GM18502 (cell line): ENCODE measurements at regions not wholly inside any gene's neighbourhood (a gene's known extent, or its start where the extent isn't known, plus 50 kb on each side); places are given as distances from the start of the nearest gene placed in this dataset.
"Not testable (repeated sequence)": the region's sequence is repeated elsewhere in the genome, so short reads cannot be mapped to it uniquely, and the experiment has no call there.

Experiments
- ATAC-seq: cut with Tn5 transposase; IDR thresholded peaks from one replicate; pipeline ENCODE4 v1.9.1; 2021; ENCODE audit warnings: mild to moderate bottlenecking; ENCODE audit not compliant: unreplicated experiment, poor library complexity

DNA sequence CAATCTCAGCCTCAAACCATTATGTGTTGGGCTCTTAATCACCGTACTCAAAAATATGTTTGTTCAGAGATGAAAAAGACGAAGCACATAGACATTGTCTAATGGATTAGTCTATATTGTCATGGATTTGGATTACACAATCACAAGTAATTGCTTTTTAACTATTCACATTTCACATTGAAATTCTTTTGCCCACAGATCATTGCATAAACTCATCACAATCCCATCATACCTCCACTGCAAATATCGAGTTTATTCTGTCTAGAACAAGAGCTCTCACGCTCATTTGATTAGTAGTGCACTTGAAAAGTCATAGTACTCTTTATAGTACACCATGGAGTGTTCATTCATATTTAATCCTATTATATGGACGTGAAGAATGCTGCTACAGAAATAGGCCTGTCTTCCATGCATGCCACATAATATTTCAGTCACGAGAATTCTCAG is 97.9 kb upstream of the SOX11 start:
- ATAC-seq = no peak

DNA sequence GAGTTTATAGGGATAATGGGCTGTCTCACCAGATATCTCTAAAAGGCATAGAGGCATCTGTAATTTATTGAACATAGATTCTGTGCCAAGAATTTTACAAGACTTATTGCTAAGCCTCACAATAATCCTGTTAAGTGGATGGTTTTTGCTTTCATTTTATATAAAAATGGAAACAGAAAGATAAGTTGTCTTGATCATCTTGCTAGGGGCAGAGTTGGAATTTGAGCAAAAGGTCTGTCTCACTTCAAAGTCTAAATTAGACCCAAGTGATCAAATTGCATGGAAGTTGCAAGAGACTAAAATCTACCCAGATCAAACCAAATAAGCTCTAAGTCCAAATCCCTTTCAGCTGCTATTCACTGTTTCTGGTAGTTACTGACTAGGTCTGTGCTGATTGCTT is 95.3 kb upstream of the SOX11 start:
- ATAC-seq = no peak

DNA sequence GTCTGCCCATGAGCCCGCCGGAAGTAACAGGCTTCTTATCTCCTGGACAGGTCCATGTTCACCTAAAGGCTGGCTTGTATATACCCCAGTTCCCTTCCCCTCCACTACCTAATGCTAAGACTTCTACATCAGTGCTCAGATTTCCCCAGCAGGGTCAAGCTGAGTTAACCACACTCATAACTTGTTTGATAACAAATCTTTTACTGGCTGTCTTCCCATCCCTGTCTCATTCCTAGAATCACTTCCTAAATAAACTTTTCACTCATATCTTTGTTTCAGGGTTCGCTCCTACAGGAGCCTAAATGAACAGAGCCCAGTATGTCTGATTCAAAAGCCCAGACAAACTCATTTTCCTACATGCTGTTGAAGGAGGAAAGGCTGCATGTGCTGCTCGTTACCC is 94.0 kb upstream of the SOX11 start:
- ATAC-seq = no peak

DNA sequence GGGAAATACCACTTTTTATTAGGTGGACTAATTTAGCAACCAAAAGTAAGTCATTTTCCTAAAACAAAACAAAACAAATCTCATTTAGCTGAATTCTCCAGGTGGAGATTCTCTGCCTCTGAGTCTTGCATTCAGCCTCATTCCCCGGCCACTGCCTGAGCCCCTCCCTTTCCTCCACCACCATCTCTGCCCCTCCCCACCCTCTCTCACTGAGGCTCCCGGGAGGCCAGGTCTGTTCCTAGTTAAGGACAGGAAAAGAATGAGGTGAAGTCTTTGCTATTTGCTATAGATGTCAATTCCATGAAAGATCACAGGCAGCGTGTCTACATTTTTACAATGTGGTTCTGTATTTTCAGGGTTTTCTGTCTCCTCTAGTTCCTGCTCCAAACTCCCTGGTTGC is 83.0 kb upstream of the SOX11 start:
- ATAC-seq = no peak

DNA sequence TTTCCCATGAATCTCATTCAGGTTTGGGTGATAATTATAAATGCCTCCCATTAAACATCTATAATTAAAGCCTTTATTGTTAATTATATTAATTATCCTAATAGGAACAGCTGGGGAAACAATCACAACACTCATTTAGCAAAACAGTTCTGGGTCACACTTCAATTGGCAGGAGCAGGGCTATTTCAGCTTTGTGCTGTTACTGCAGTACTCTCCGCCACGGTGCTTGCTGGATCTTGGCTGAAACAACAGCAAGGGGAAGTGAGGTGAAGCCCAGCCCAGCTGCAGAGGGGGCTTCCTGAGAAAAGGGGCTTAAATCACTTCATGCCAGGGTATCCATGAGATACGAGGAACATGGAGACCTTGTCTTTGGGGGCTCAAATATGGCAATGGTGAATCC is 79.5 kb upstream of the SOX11 start:
- ATAC-seq = no peak

DNA sequence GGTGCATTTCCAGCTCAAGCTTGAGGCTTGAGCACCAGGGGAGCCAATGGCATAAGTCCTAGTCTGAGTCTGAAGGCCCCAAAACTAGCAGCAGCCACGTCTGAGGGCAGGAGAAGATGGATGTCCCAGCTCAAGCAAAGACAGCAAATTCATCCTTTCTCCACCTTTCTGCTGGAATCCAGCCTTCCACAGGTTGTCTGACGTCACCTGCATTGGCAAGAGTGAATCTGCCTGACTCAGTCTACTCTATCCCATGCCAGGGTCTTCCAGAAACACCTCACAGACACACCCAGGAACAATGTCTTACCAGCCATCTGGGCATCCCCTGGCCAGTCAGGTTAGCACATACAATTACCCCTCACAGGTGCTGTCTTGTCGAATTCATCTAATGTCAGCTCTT is 76.2 kb upstream of the SOX11 start:
- ATAC-seq = no peak

DNA sequence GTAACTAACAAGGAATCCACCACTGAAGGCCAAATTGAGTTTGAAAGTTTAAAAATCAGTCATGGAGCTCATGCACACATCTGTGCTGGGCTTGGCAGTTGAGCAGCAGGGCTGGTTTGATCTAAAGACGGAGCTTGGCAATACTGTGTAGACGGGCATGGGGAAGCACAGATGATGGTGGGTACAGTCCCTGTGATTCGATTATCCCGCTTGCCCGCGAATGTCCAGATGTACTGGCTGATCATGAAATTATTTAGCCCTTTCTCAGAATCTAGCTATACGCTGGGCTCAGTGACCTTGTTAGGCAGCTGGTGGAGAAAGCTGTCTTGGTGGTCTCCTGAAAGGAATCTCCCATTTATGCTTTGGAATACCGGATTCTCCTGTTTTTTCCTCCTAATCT is 74.8 kb upstream of the SOX11 start:
- no peak for ATAC-seq

DNA sequence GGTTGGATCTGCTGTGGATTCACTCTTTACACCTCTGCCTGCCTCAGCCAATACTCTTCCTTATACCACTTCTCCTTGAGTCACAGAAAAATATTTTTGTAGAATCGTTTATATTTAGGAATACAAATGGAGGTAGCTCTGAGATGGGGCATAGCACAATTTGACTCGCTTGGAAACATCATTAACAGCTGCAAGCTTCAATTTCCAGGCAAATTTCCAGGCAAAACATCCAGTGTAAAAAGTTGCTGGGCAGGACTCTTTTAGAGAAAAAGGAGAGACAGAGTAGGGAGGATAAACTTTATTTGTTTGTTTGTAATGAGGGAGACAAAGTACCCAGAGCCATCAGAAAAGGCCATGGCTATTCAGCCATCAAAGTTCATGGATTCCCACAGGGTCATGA is 74.4 kb upstream of the SOX11 start:
- no peak for ATAC-seq

DNA sequence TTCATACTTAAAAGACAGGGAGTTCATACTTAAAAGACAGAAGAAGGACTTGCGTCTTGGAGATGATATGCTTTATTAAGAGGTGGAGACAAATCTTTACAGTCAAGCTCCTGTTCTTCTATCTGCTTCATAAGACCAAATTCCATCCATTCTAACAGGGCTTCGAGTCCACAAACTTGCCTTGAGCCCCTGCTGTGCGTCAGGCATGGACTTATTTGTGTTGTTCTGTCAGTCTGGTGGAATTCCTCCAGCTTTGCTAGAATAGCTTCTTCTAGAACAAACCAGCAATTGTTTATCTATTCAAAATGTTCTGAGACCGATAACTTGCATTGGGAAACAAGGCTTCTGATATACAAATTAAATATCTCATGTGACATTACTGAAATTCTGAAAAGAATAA is 73.9 kb upstream of the SOX11 start:
- ATAC-seq = no peak

DNA sequence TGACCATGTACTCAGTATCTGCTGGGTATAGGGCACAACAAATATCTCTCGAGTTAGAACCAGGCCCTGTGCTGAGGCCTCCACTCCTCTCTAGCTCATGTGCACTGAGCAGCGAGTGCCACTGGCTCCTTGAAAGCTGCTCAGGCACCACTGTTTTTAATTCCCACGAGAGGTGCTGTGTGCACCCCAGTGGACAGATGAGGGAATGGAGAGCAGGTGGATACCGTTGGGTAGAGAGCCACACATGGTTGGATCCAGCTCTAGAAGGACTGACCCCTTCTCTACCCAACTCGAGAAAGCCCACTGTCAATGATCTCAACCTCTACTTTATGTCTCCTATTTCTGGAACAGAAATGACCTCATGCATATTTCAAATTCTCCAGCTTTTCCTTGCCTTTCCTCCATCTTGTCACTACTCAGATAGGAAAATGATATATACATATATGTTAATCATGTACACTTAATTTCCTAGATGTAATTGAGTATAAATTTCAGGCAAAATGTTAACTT is 66.6 kb upstream of the SOX11 start:
- ATAC-seq = not testable (repeated sequence)

DNA sequence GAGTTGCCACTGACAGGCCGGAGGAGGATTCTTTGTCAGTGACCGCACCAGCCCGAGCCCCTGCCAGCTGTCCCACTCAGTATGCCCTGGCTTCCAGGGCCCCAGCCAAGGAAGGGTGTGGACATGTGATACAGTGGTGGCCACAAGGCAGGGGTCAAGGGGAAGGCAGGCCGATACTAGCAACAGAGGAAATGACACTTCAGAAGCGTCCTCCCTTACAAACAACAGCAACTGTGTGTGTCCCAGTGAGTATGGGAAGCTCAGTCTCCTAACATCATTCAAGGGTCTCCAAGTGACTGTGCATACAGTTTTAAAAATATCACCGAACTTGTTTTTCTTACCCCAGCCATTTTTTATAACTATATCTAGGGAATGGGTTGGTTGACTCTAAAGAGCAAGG is 63.7 kb upstream of the SOX11 start:
- ATAC-seq = not testable (repeated sequence)

DNA sequence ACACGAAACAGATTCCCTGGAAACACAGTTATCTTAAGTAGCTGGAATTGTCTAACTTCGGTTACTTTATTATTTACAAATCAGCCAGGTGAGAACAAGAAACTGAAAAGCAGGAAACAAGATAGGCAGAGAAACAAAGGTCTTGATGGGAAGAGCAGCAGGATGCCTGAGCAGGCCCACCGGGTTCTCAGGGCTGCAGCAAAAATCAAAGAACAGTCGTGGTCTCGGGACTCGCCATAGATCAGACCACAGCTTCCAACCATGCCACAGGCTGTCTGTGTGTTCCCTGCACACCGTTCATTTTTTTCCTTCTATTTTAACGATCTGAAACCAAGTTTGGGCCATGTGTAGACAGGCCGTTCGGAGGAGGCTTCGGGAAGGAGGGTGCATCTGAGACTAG is 62.7 kb upstream of the SOX11 start:
- not testable (repeated sequence) for ATAC-seq

DNA sequence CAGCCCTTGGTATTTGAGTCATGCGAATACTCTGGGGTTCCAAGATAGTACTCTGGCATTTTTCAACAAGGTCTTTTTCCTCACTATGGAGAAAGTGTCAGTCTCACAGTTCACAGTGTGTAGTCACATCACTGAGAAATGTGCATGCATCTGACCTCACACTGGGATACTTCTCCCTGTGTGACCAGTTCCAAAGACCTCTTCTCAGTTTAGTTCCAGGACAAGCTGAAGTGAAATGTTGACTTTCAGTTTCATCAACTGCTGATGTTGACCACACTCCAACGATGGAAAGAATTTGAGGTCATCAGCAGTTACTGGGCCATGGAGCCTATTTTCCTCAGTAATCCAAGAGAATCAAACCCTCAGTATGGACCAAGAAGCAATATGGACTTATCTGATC is 55.1 kb upstream of the SOX11 start:
- not testable (repeated sequence) for ATAC-seq
